HL-60/S4 (cell line): ENCODE measurements at regions not wholly inside any gene's neighbourhood (a gene's known extent, or its start where the extent isn't known, plus 50 kb on each side); places are given as distances from the start of the nearest gene placed in this dataset.

Source experiments
- in situ Hi-C: fragments of 300-500 bp; cut with MboI; formaldehyde crosslinking; loops from 2 replicates; pipeline ENCODE4 v1.14.3; 2022; ENCODE audit warnings: low sequenced_read_pairs

- in situ Hi-C loops = no loop called here
Observed at GRCh38 chr11:19389787-19390303, 149.1 kb upstream of the E2F8 start.

- in situ Hi-C loops = no loop called here
Observed at GRCh38 chr11:19382131-19382611, 141.4 kb upstream of the E2F8 start.

DNA sequence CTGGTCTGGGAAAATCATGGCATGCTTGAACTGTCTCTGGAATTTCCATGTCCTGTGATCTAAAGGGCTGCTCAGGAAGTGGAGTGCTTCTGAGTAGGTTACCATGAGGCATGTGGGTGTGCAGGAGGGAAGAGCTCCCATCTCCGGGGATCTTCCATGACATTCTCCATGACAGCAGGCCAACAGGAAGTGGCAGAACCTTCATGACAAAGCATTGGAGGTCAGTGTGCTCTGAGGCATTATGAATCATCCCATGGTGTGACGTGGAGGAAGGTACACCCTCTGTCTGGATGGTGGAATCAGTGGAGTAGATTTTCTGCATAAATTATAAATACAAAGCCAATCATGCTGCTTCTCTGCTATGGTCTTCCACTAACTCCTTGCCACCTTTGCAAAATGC lies 139.6 kb upstream of the E2F8 start:
- in situ Hi-C loops = no loop called here

DNA sequence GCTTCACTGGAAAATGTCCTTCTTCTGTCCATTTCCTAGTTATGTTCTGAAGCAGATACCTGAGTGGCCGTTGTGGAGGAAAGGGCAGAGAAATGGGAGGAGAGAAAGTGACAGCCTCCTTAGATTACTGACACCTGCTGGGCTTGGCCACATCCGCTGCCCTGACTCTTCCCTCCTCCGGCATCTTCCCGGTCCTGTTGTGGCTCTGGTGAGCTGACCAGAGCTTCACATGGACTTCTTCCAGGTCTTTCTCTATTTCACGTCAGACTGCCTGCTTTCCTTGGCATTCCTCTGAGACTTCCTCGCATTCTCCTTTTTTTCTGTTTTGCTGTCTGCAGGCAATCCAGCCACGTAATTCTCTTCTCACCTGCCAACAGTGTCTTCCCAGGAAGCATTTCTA lies 138.7 kb upstream of the E2F8 start:
- in situ Hi-C loops = no loop called here

DNA sequence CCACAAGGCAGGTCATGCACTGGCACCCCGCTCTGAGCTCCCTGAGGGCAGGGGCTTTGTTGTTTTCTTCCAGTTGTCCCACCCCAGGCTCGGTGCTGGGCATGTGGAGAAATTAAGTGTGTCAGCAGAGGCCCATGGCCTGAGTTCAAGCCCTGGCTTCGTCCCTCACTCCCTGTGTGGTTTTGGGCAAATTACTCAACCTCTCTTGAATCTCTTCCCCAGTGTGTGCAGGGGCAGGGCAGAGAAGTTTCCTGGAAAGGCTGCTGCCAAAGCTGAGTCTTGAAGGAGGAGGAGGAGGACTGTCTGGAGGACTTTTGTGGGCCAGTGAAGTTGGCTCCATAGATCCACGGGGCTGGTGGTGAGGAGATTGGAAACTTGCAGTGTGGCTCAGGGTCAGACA lies 138.1 kb upstream of the E2F8 start:
- in situ Hi-C loops = no loop called here

DNA sequence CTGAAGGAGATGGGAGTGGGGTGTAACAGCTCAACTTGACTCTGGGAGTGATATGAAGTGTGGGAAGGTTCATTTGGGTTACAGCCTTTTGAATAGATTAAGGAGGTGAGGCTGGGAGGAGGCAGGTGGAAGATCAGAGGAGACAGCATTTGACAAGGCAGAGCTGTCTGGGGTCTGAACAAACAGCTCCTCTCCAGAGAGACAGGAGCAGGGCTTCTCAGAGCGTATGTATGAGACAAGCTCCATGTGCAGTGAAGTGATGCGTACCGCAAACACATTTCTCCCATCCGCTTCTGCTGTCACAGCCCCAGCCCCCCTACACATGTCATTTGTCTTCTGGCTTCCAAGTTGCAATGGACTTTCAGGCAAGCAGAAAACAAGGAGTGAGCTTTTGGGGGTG lies 137.1 kb upstream of the E2F8 start:
- in situ Hi-C loops = no loop called here

GRCh38 chr11:19375440-19375839 lies 134.7 kb upstream of the E2F8 start:
- in situ Hi-C loops = no loop called here

DNA sequence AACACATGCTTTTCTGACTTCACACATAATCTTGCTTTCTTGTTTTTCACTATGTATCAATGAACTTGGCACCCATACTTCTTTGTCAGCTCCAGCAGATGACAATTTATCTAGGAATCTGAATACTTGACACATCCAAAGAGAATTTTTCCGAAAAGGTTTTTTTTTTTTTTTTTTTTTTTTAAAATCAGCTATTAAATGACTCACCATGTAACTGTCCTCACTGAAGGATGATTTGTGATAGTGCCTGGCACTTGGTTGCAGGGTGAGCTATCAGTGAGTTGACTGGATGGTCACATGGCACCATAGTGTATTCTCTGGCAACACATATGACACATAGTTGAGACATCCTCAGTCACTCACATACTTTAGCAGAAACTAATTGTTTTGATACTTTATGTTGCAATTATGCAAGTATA lies 133.4 kb upstream of the E2F8 start:
- in situ Hi-C loops = no loop called here

DNA sequence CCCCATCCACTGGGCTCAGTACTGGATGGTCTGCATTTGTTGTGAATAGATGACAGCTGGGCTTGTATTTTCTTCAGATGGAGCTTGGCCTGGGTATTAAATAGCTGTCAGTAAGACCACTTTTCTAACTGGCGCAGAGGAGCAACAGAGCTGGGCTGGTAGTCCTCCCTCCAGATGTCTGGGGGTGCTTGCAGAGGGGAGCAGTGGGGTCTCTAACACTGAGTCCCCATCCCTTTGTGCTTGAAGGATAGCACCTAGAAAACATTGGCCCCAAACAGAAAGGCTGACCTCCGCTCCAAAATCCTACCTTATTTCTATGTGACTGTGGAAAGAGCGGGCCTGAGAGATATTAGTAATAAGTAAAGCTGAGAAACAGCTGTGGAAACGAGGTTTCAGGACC lies 131.6 kb upstream of the E2F8 start:
- in situ Hi-C loops = no loop called here

DNA sequence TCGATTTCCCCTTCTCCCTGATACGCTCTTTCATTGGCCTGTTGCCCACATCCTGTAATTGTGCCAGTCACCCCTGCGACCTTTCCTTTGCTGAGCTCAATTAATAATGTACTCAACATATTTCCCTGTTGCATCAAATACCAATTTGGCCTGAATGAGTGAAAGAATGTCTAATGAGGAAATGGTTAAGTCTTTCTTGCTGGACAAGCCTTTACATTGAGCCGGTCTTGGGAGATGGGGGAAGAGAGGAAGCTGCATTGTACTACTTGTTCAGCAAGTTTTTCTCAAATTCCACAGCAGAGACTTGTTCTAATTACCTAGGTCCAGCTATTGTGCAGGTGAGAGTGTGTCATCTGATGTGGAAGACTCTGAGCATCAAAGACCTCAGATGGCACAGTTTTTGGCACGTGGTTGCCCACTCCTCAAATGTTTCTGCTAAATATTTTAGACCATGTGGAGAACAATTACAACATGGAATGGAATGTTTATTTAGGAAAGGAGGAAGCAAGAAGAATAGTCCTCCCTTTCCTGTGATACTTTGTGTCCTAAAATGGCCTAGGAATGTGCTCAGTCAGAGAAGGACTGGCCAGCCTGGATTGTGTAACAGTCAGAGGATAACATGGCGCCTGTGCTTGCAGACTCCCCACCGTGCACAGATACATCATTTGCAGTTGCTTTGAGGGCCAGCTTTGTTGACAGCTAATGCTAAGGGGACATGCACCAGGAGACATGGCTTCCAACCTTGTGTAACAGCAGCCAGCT lies 129.5 kb upstream of the E2F8 start:
- in situ Hi-C loops = no loop called here

- in situ Hi-C loops = no loop called here
Observed at GRCh38 chr11:19368726-19369375, 128.1 kb upstream of the E2F8 start.

- in situ Hi-C loops = no loop called here
Observed at GRCh38 chr11:19366992-19367709, 126.4 kb upstream of the E2F8 start.

DNA sequence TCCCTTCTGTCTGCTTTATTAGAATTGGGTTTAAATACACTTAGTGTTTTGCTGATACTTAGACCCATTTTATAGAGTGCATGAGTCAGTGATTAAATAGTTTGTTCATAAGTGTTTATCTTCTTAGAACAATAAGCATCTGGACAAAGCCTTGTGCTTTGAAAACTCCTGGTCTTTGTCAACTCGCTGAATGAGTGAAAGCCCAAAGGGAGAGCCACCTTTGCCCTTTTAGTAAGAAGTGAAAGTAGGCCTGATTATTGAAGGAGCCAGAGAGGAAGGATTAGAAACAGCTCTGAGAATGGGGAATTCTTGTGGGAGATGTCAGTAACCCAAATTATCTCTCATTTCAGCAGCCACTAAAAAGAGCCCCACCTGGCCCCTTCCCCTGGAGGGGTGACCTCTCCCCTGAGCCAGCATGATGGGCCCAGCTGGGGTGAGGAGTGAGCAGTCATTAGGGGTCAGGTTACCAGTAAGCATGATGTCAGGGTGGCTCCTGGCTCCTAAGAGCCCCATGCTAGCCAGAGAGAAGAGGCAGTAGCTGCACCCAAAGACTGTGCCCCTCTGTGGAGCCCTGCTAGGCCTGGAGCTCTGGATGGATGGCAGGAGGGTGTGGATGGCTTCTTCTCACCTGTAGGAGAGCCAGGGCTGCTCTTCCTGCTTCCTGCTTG lies 125.1 kb upstream of the E2F8 start:
- in situ Hi-C loops = no loop called here

GRCh38 chr11:19359221-19360000 lies 118.7 kb upstream of the E2F8 start:
- in situ Hi-C loops = no loop called here

DNA sequence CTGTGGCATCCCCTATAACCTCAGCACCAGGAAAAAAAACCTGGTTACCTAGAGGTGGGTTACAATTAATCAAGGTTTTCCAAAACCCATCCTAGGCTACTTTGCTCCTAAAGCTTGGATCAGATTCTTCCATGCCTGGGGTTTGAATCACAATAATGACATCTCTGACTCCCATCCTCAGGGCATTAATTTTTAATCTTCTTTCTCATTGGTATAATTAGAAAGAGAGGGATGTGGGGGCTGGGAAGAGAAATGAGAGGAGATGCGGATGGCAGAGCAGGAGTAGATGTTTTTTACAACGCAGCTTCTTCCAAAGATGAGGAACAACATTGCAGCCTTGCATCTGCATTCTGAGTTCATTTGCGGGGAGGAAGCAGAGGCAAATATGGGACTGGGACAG lies 117.2 kb upstream of the E2F8 start:
- in situ Hi-C loops = no loop called here

GRCh38 chr11:19355601-19356000 lies 114.9 kb upstream of the E2F8 start:
- in situ Hi-C loops = no loop called here

DNA sequence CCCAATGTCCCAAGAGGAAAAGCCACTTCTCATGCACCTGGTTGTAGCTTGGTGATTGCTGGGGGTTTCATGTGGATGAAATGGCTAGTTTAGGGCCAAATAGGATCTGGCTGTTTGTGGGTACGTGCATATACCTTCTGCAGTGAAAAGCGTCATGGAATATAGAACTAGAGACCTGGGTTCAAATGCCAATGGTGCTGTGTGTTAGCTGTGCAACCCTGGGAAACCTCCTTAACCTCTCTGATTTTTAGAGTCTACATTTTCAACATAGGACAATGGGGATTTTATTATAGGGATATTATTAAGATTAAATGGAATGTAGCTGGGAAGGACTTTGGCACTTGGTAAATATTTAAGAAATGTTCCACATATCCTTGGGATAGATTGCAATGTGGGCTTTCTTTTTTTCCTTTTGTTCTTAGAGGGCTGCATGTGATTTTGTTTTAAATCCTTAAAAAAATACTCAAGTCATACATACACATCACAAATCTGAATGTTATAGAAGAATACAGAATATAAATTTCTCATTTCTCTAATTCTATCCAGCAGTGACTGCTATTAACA lies 112.6 kb upstream of the E2F8 start:
- in situ Hi-C loops = no loop called here

DNA sequence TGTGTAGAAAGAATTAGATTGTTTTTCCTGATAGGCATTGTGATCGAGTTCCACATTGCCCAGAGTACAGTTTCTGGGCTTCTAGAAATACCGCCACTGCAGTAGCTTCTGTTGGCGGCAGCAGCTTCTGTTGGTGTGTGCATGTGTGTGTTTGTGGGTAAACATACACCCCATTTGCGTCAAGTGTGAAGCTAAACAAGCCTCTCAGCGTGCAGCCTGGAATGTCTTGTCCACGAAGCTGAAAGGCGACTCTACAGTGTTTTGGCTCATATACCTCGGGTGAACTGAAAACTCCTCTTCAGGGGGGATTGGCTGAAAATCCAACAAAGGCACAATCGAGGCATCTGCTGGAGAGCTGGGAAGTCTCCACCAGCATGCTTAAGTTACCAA lies 112.0 kb upstream of the E2F8 start:
- in situ Hi-C loops = no loop called here

GRCh38 chr11:19352072-19352770 lies 111.5 kb upstream of the E2F8 start:
- in situ Hi-C loops = no loop called here
